Neural progenitor cell (in vitro differentiated cells): ENCODE measurements at regions not wholly inside any gene's neighbourhood (a gene's known extent, or its start where the extent isn't known, plus 50 kb on each side); places are given as distances from the start of the nearest gene placed in this dataset.

Experiments
- EZH2 ChIP-seq: fragments of 200-600 bp; sonication (generic); IDR thresholded peaks from 2 replicates; pipeline ENCODE4 v1.6.1; 2017; ENCODE audit warnings: antibody characterized with exemption, mild to moderate bottlenecking, moderate library complexity
- TF ChIP-seq, protein P1 (sequence below): fragments of 200-600 bp; sonication (generic); IDR thresholded peaks from 2 replicates; pipeline ENCODE4 v1.5.1; 2017; ENCODE audit warnings: antibody characterized with exemption, mild to moderate bottlenecking

GRCh38 chr11:41895081-41895480 lies 435.6 kb upstream of the LRRC4C start:
- TF ChIP-seq, protein P1, sequence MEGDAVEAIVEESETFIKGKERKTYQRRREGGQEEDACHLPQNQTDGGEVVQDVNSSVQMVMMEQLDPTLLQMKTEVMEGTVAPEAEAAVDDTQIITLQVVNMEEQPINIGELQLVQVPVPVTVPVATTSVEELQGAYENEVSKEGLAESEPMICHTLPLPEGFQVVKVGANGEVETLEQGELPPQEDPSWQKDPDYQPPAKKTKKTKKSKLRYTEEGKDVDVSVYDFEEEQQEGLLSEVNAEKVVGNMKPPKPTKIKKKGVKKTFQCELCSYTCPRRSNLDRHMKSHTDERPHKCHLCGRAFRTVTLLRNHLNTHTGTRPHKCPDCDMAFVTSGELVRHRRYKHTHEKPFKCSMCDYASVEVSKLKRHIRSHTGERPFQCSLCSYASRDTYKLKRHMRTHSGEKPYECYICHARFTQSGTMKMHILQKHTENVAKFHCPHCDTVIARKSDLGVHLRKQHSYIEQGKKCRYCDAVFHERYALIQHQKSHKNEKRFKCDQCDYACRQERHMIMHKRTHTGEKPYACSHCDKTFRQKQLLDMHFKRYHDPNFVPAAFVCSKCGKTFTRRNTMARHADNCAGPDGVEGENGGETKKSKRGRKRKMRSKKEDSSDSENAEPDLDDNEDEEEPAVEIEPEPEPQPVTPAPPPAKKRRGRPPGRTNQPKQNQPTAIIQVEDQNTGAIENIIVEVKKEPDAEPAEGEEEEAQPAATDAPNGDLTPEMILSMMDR: no peak
- TF ChIP-seq EZH2: no peak
